Activated CD4-positive, alpha-beta T cell treated with anti-CD3 and anti-CD28 coated beads for 36 hours (primary cell): ENCODE measurements at regions not wholly inside any gene's neighbourhood (a gene's known extent, or its start where the extent isn't known, plus 50 kb on each side); places are given as distances from the start of the nearest gene placed in this dataset.

Experiments
- ATAC-seq: fragments of 200-7000 bp; cut with Tn5 transposase; one replicate; pipeline ENCODE4 v1.10.0; 2021; ENCODE audit warnings: mild to moderate bottlenecking, moderate library complexity
- CTCF ChIA-PET: fragments of 350-600 bp; sonication (Branson Sonifier 250); formaldehyde crosslinking; loops from one replicate; lab custom pipeline; 2021; ENCODE audit warnings: antibody characterized with exemption; lab: Charles Lee
- POLR2A ChIA-PET: fragments of 350-600 bp; sonication (Branson Sonifier 250); formaldehyde crosslinking; loops from one replicate; lab custom pipeline; 2021; ENCODE audit warnings: antibody characterized with exemption, inconsistent platforms; lab: Charles Lee
- DNase-seq: peaks from one replicate; pipeline ENCODE4 v3.0.0-alpha.2; 2020
- H3K27ac Mint-ChIP-seq: one replicate; pipeline ENCODE4 v1.8.0; 2021; ENCODE audit warnings: mixed read lengths
- H3K27me3 Mint-ChIP-seq: one replicate; pipeline ENCODE4 v1.8.0; 2021; ENCODE audit warnings: mixed read lengths
- H3K36me3 Mint-ChIP-seq: one replicate; pipeline ENCODE4 v1.8.0; 2021; ENCODE audit warnings: low read depth, mixed read lengths
- H3K4me1 Mint-ChIP-seq: one replicate; pipeline ENCODE4 v1.8.0; 2021; ENCODE audit warnings: mixed read lengths
- H3K4me3 Mint-ChIP-seq: one replicate; pipeline ENCODE4 v1.8.0; 2021; ENCODE audit warnings: mild to moderate bottlenecking, moderate library complexity, mixed read lengths
- H3K9me3 Mint-ChIP-seq: one replicate; pipeline ENCODE4 v1.8.0; 2021; ENCODE audit warnings: low read depth, mixed read lengths
- intact Hi-C, 2 experiments: fragments of 100-400 bp; cut with DNase I in 1 of 2; cut with micrococcal nuclease in 1 of 2; formaldehyde crosslinking; loops; one replicate each; pipeline versions ENCODE4 v1.14.2 to v1.15.1; 2022 to 2024; cut with DNase I, micrococcal nuclease

DNA sequence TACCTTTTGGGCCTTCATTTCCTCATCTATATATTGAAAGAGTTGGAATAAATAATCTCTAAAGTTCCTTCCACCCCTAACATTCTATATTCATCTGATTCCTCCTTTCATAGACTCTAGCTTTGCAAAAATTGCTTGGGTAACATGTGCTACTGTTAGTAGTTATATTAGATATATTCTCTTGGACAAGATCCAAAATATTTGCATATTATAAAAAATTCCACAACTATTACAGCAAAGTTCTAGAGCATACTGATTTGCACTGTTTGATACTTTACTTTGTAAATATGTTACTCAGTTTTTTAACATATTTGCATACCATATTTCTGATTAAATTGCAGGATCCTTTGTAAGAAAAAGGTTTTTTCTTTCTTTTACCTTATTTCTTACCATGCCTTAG lies 95.9 kb upstream of the UBE2E2 start:
- Mint-ChIP-seq H3K4me1 (no peaks in the 10 kb centered on the region), H3K27me3 (no peaks in the 10 kb centered on the region), H3K36me3 (no peaks in the 10 kb centered on the region), H3K9me3 (no peaks in the 10 kb centered on the region), H3K27ac (no peak overlapping the region), H3K4me3 (no peak overlapping the region)
- ChIA-PET POLR2A (no interaction called here), CTCF (no interaction called here)
- ATAC-seq (no peak), DNase-seq (no peak)
- intact Hi-C loops = no loop called here

DNA sequence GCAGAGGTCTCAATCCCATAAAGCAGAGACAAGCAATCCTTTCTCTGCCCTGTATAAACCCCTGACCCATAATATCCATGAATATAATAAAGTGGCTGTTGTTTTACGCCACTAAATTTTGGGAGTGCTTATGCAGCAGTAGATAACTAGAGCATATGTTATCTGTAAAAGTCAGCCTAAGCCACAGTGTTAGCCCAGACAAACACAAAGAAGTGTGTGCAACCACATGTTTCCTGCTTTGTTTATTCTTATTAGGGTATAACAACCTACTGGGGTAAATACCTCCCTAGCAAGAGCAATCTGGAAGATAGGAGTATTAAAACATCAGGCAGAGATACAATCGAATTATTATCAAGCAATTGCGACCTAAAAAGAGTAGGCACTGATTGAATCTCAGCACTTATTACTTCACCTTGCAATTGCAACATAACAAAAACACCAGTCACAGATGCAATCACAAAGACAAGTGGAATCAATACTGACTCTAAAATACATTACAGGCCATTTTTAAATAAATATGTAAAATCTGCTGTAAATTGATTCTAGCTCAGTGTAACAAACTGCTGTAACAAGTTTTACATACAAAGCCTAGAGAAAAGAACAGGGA lies 94.6 kb upstream of the UBE2E2 start:
- Mint-ChIP-seq H3K9me3 (no peaks in the 10 kb centered on the region), H3K36me3 (no peaks in the 10 kb centered on the region), H3K27me3 (no peaks in the 10 kb centered on the region), H3K4me3 (no peak overlapping the region), H3K27ac (no peak overlapping the region), H3K4me1 (peaks cover under 1% of the 10 kb centered on the region)
- ATAC-seq (no peak), DNase-seq (no peak)
- intact Hi-C loops = no loop called here
- ChIA-PET CTCF (interaction anchor here (0.7 kb wide), 1 partner anchor 9 kb away, joined by 3 read pairs; no protein-coding TSS in a partner anchor), POLR2A (no interaction called here)

DNA sequence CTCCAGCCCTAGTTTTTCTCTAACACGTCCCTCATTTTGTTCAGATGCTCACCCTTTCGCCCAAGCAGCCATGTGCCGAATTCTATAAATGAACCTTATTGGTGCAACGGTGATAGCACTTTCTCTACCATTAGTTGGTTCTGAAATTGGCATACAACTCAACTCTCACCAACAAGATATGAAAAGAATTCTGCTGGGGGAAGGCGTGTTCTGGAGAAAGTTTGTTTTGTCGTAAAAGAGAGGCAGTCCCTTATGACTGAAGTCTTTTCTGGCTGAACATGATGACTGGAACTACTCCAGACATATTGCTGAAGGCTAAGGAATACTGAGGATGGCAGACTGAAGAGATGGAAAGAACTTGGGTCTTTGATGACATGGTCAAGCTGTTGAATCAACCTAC lies 91.8 kb upstream of the UBE2E2 start:
- ATAC-seq = no peak
- ChIA-PET CTCF (no interaction called here), POLR2A (no interaction called here)
- H3K4me1 Mint-ChIP-seq = peaks cover 10% of the 10 kb centered on the region
- no peak for DNase-seq
- H3K27me3 Mint-ChIP-seq = no peaks in the 10 kb centered on the region
- intact Hi-C loops = no loop called here
- no peak overlapping the region for H3K4me3 Mint-ChIP-seq
- no peaks in the 10 kb centered on the region for H3K9me3 Mint-ChIP-seq
- H3K27ac Mint-ChIP-seq = no peak overlapping the region
- no peaks in the 10 kb centered on the region for H3K36me3 Mint-ChIP-seq

DNA sequence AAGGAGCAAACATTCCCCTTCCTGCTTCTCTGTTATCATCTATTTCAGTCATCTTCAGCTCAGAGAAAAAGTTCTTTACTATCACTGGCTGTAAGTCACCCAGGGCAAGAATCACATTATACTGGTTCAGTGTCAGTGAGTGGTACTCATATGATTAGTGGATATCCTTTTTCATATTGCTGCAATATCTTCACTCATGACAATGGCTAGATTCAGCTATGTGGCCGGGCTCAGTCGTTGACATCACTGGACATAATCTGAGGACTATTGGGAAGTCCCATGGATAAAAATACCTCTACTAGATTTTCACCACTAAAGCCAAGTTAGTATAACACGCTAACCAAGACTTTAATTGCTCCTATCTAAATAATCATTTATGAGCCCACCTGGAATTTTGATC lies 91.3 kb upstream of the UBE2E2 start:
- no peak for DNase-seq
- ChIA-PET CTCF (no interaction called here), POLR2A (no interaction called here)
- Mint-ChIP-seq H3K4me1 (peaks cover 10% of the 10 kb centered on the region), H3K9me3 (no peaks in the 10 kb centered on the region), H3K27me3 (no peaks in the 10 kb centered on the region), H3K27ac (no peak overlapping the region), H3K4me3 (no peak overlapping the region), H3K36me3 (no peaks in the 10 kb centered on the region)
- intact Hi-C loops = no loop called here
- no peak for ATAC-seq

DNA sequence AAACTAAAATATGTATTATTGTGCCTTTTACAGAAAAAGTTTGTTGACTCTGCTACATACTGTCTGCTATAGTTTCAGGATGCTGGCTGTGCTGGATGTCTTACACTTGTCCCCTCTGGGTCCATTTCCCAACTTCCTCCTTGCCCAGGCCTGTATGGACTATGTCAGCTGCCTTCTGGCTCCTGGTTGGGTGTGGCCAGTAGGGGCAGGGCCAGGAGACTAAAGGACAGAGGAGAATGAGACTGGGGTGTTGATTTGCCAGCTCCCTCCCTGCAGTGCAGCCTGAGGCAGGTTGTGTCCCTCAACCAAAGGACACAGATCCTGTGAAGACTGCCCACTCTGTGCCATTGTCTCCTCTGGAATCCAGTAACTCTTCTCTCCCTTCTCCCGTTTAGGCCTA lies 90.6 kb upstream of the UBE2E2 start:
- Mint-ChIP-seq H3K4me3 (no peak overlapping the region), H3K4me1 (peaks cover 10% of the 10 kb centered on the region)
- POLR2A ChIA-PET = no interaction called here

DNA sequence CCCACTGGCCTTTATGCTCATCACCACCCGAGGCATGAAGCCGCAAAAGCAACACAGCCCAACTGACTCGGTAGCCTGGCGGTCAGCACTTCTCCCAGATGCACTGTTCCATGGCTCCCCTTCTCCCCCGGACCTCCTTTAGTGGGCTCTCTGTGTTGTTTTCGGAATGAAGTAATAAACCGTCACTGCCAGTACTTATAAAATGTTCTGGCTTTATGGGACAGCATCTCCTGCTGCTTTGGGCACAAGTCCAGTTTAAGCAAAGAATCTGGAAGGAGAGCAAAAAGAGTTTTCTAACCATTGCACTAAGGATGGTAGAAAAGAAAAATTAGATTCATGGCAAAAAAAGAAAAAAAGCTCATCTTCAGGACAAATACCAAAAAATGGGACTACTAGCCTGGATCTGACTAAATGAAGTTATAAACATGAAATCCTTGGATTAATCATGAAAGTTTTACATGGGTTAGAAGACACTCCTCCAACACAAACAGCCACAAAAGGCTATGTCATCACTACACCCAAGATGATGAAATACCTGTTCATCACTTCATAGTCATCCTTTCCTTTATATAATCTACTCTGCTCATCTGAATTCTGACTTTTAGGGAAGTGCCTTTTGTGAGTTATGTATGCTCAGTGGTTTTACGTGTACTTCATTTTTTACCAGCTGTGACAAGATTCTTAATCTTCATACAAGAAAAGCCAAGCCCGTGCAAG lies 89.5 kb upstream of the UBE2E2 start:
- no peak overlapping the region for H3K4me3 Mint-ChIP-seq
- peaks cover 10% of the 10 kb centered on the region for H3K4me1 Mint-ChIP-seq

More for the DNA sequence above, 90.6 kb upstream of the UBE2E2 start:
- H3K36me3 Mint-ChIP-seq = no peaks in the 10 kb centered on the region
- H3K27me3 Mint-ChIP-seq = no peaks in the 10 kb centered on the region
- ATAC-seq (no peak), DNase-seq (no peak)
- CTCF ChIA-PET = interaction anchor here (0.9 kb wide), 1 partner anchor 9 kb away, joined by 3 read pairs; no protein-coding TSS in a partner anchor
- H3K9me3 Mint-ChIP-seq = no peaks in the 10 kb centered on the region
- H3K27ac Mint-ChIP-seq = no peak overlapping the region
- intact Hi-C loops = no loop called here

DNA sequence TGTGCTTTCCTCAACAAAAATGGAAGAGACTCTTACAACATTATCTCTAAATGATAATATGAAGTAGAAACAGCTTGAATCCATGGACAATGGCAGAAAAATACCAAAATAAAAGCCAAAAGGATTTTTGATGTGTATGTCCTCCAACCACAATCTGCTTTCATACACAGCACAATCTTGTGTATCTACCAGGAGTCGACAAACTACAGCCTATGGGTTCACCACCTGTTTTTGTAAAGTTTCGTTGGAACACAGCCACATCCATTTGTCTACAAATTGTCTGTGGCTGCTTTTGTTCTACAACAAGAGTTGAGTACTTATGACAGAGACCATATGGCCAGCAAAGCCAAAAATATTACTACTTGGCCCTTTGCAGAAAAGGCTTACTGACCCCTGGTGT lies 88.7 kb upstream of the UBE2E2 start:
- Mint-ChIP-seq H3K4me3 (no peak overlapping the region), H3K9me3 (no peaks in the 10 kb centered on the region), H3K36me3 (no peaks in the 10 kb centered on the region), H3K27me3 (peaks cover 1% of the 10 kb centered on the region), H3K4me1 (peaks cover 10% of the 10 kb centered on the region), H3K27ac (no peak overlapping the region)
- ATAC-seq (no peak), DNase-seq (no peak)
- intact Hi-C loops = no loop called here
- ChIA-PET CTCF (no interaction called here), POLR2A (no interaction called here)

More for the DNA sequence above, 89.5 kb upstream of the UBE2E2 start:
- Mint-ChIP-seq H3K27me3 (no peaks in the 10 kb centered on the region), H3K36me3 (no peaks in the 10 kb centered on the region), H3K9me3 (no peaks in the 10 kb centered on the region), H3K27ac (peak overlapping the region; percentile 1)
- ChIA-PET POLR2A (no interaction called here), CTCF (interaction anchor here (0.9 kb wide), 1 partner anchor 10 kb away, joined by 3 read pairs; no protein-coding TSS in a partner anchor)
- ATAC-seq = peak; percentile 74
- intact Hi-C loops = no loop called here
- DNase-seq = no peak

DNA sequence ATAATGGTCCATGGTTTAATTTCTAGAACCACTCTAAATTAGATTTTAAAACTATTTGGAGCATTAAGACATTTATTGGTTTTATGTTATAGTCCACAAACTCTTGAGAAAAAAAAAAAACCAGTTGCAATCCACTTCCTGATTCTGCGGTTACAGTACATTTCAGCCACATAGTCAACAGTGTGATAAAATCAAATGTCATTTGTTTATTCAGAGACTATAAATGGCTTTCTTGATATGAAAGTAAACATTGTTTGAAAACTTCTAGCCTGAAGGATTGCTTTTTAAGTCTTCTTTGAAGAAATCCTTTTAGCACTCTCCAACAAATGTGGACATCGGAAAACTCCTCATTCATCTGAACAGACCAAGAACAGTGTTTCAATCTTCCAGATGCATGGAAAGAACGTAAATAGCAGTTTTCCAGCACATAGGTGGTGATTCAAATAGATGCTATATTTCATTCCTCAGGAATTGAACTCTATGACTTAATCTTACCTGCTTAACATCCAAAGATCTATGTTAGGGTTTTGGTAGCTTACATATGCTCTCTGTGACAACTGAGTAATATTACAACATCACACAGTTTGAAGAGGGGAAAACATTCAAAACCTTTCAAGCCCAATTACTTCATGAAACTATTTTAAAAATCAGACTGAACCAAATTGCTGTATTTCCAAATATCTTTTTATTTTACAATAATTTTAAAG lies 87.8 kb upstream of the UBE2E2 start:
- H3K4me1 Mint-ChIP-seq = peaks cover 10% of the 10 kb centered on the region
- intact Hi-C loops = no loop called here
- CTCF ChIA-PET = no interaction called here
- no peak overlapping the region for H3K4me3 Mint-ChIP-seq
- H3K27me3 Mint-ChIP-seq = peaks cover 3% of the 10 kb centered on the region
- ATAC-seq (no peak), DNase-seq (no peak)
- H3K9me3 Mint-ChIP-seq = no peaks in the 10 kb centered on the region
- POLR2A ChIA-PET = no interaction called here
- no peak overlapping the region for H3K27ac Mint-ChIP-seq
- no peaks in the 10 kb centered on the region for H3K36me3 Mint-ChIP-seq

DNA sequence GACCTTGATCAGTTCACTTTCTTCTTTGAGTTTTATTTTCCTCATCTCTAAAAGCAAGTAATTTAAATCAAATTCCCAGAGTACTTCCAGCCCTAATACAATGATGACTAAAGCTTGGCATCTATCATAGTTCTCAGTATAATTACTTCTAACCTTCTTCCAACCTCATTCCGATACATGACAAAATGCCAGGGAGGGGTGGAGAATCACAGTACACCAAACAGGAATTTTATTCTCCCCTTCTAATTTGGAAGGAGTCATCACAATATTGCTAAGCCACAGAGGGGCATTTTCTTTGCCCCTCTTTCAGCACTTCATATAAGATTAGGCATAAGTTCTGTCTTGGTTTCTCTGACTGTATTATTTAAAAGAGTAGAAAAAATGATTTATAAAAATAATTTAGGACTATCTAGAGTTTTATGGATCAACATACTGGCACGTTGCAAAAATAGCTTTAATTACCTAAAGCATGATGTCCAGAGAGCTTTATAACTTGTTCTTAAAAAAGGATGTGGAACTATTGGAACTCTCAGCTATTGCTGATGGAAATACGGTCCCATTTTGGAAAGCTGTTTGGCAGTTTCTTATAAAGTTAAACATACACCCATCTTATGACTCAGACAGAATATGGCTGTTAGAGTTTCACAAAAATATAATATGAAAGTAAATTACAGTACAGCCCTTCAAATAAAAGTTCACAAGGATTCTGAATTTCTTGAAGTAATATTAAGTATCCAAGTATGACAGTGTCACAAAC lies 86.9 kb upstream of the UBE2E2 start:
- no peak for DNase-seq
- Mint-ChIP-seq H3K9me3 (no peaks in the 10 kb centered on the region), H3K36me3 (no peaks in the 10 kb centered on the region), H3K27ac (no peak overlapping the region), H3K4me3 (no peak overlapping the region), H3K27me3 (peaks cover 5% of the 10 kb centered on the region), H3K4me1 (peaks cover 10% of the 10 kb centered on the region)
- CTCF ChIA-PET = no interaction called here
- POLR2A ChIA-PET = no interaction called here
- ATAC-seq = no peak
- intact Hi-C loops = no loop called here

DNA sequence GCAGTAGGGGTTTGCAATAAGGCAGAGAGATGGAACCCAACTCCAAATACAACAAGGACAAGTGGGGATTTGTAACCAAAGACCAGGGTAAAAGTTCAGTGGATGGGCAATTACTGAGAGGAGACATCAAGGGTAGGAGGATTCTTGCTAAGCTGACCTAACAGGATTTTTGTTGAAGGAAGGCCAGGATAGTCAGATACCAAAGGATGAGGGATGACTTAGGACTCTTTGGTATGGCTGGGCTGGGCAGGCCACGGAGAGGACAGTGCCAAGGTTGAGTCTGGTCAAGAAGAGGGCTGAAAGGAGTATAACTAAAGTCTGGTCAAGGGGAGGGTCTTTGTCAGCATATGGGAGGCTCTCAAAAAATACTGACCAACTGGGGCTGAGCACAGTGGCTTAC lies 85.3 kb upstream of the UBE2E2 start:
- POLR2A ChIA-PET = no interaction called here
- DNase-seq = no peak
- H3K27ac Mint-ChIP-seq = no peak overlapping the region
- no peak for ATAC-seq
- H3K4me1 Mint-ChIP-seq = peaks cover 10% of the 10 kb centered on the region
- no peak overlapping the region for H3K4me3 Mint-ChIP-seq
- intact Hi-C loops = no loop called here
- H3K36me3 Mint-ChIP-seq = no peaks in the 10 kb centered on the region
- no peaks in the 10 kb centered on the region for H3K9me3 Mint-ChIP-seq
- peaks cover 5% of the 10 kb centered on the region for H3K27me3 Mint-ChIP-seq
- CTCF ChIA-PET = interaction anchor here (0.9 kb wide), 1 partner anchor 9 kb away, joined by 3 read pairs; no protein-coding TSS in a partner anchor

DNA sequence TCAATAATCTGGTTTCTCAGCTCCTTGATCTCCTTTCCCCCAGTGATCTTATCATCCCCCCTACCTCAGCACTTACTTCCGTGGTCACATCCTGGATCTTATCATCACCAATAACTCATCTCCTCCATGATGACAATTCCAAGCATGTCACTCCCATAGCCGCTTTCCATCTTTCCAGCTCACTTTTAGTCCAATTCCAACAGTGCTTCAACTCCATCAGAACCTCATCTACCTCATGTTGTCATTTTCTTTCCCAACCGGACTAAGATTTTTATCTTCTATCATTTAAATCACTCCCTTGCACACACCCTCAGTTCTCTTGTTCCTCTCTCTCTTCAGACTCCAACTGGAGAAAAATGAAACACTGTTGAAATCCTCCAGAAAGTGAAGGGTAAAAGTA lies 75.9 kb upstream of the UBE2E2 start:
- H3K4me3 Mint-ChIP-seq = no peak overlapping the region
- peaks cover 4% of the 10 kb centered on the region for H3K27me3 Mint-ChIP-seq
- no peak for DNase-seq
- CTCF ChIA-PET = no interaction called here
- no peak for ATAC-seq
- no peak overlapping the region for H3K27ac Mint-ChIP-seq
- H3K4me1 Mint-ChIP-seq = no peaks in the 10 kb centered on the region
- POLR2A ChIA-PET = no interaction called here
- intact Hi-C loops = no loop called here
- H3K9me3 Mint-ChIP-seq = no peaks in the 10 kb centered on the region
- H3K36me3 Mint-ChIP-seq = no peaks in the 10 kb centered on the region
